ENCODE measurements at regions not wholly inside any gene's neighbourhood (a gene's known extent, or its start where the extent isn't known, plus 50 kb on each side); places are given as distances from the start of the nearest gene placed in this dataset.

DNA sequence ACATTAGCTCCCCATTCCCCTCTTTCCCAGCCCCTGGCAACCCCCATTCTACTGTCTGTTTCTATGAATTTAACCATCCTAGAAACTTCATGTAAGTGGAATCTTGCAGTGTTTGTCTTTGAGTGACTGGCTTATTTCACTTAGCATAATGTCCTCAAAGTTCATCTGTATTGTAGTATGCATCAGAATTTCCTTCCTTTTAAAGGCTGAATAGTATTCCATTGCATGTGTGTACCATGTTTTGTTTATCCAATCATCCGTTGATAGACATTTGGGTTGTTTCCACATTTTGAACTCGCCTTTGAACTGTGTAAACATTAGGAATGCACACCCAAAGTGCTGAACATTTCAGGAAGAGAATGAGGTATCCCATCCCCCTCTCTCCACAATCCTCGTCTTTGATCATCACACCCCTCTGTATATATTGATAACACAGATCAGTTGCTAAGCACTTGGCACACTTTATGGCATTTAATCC is 56.4 kb upstream of the PLAC1 start:
- no peaks in the 10 kb centered on the region for H3K27me3 ChIP-seq (ENCODE audit: low read length)

DNA sequence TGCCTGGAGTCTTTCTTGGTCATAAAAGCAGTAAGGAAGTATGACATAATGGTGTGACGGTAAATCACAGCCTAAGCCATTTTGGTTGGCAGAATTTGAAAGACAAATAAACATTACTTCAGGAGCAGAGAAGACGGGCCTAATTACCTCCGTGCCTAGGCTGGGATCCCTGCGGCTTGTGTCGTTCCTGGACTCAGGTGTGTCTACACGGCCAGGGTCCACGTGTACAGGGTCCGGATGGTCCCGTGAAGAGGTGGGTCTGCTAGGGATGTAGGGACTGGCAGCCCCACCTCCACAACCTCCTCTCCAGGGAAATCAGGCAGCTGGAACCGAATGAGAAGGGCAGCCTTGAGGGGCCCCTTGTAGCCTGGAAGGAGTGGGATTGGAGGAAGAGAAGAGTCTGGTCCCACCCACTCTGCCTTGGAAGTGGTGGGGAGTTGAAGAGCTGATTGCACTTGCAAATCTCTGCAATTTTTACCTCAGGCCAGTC is 55.4 kb upstream of the PLAC1 start:
- Histone ChIP-seq H3K4me1 (ENCODE audit: low read length) (peaks cover 3% of the 10 kb centered on the region), H3K9ac (ENCODE audit: low read length) (no peak overlapping the region), H3K4me2 (ENCODE audit: low read depth, low read length, poor library complexity, severe bottlenecking) (no peak overlapping the region), H2AFZ (ENCODE audit: low read length) (no peak overlapping the region), H3K36me3 (ENCODE audit: insufficient read depth, low read length) (no peaks in the 10 kb centered on the region), H3K27ac (ENCODE audit: low read length) (no peak overlapping the region), H3K9me3 (ENCODE audit: low read length) (no peaks in the 10 kb centered on the region), H3K4me3 (ENCODE audit: low read length) (no peak overlapping the region), H3K9me2 (replicated peaks; ENCODE audit: insufficient read depth, low read length) (no peaks in the 10 kb centered on the region), H3K79me2 (ENCODE audit: low read length) (no peaks in the 10 kb centered on the region), H3K27me3 (ENCODE audit: low read length) (no peaks in the 10 kb centered on the region), H4K20me1 (ENCODE audit: insufficient read depth, low read depth, low read length) (no peaks in the 10 kb centered on the region)
- DNase-seq, result no peak

More for the DNA sequence above, 56.4 kb upstream of the PLAC1 start:
- Histone ChIP-seq H2AFZ (ENCODE audit: low read length) (no peak overlapping the region), H3K79me2 (ENCODE audit: low read length) (no peaks in the 10 kb centered on the region), H3K9ac (ENCODE audit: low read length) (no peak overlapping the region), H3K9me3 (ENCODE audit: low read length) (no peaks in the 10 kb centered on the region), H3K27ac (ENCODE audit: low read length) (no peak overlapping the region), H3K4me1 (ENCODE audit: low read length) (peaks cover 8% of the 10 kb centered on the region), H4K20me1 (ENCODE audit: insufficient read depth, low read depth, low read length) (no peaks in the 10 kb centered on the region), H3K4me3 (ENCODE audit: low read length) (no peak overlapping the region), H3K9me2 (replicated peaks; ENCODE audit: insufficient read depth, low read length) (no peaks in the 10 kb centered on the region), H3K36me3 (ENCODE audit: insufficient read depth, low read length) (no peaks in the 10 kb centered on the region), H3K4me2 (ENCODE audit: low read depth, low read length, poor library complexity, severe bottlenecking) (no peak overlapping the region)
- no peak for DNase-seq

DNA sequence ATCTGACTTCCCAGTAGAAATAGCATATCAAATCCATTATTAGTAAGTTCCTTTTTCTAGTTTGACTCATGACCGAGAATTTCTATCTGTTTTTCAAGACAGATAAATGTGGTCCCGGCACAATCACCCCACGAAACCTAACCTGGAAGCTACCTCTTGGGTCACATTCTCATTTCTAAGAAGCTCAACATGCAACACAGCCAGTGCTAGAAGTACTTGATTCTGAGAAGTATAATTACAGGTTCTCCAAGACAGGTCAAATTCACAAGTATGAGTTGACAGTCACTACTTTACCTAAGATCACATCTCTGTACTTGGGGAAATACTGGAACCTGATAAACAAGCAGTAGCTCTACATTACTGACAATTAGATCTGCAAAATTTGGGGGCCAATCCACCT is 54.0 kb upstream of the PLAC1 start:
- DNase-seq, result no peak
- no peak overlapping the region for H2AFZ ChIP-seq (ENCODE audit: low read length)
- H3K4me2 ChIP-seq (ENCODE audit: low read depth, low read length, poor library complexity, severe bottlenecking), result no peak overlapping the region
- no peaks in the 10 kb centered on the region for H4K20me1 ChIP-seq (ENCODE audit: insufficient read depth, low read depth, low read length)
- H3K9ac ChIP-seq (ENCODE audit: low read length), result no peak overlapping the region
- H3K79me2 ChIP-seq (ENCODE audit: low read length), result no peaks in the 10 kb centered on the region
- no peak overlapping the region for H3K27ac ChIP-seq (ENCODE audit: low read length)
- H3K9me2 ChIP-seq (replicated peaks; ENCODE audit: insufficient read depth, low read length), result no peaks in the 10 kb centered on the region
- H3K4me3 ChIP-seq (ENCODE audit: low read length), result no peak overlapping the region
- H3K36me3 ChIP-seq (ENCODE audit: insufficient read depth, low read length), result no peaks in the 10 kb centered on the region
- no peaks in the 10 kb centered on the region for H3K4me1 ChIP-seq (ENCODE audit: low read length)
- no peaks in the 10 kb centered on the region for H3K9me3 ChIP-seq (ENCODE audit: low read length)
- no peaks in the 10 kb centered on the region for H3K27me3 ChIP-seq (ENCODE audit: low read length)

DNA sequence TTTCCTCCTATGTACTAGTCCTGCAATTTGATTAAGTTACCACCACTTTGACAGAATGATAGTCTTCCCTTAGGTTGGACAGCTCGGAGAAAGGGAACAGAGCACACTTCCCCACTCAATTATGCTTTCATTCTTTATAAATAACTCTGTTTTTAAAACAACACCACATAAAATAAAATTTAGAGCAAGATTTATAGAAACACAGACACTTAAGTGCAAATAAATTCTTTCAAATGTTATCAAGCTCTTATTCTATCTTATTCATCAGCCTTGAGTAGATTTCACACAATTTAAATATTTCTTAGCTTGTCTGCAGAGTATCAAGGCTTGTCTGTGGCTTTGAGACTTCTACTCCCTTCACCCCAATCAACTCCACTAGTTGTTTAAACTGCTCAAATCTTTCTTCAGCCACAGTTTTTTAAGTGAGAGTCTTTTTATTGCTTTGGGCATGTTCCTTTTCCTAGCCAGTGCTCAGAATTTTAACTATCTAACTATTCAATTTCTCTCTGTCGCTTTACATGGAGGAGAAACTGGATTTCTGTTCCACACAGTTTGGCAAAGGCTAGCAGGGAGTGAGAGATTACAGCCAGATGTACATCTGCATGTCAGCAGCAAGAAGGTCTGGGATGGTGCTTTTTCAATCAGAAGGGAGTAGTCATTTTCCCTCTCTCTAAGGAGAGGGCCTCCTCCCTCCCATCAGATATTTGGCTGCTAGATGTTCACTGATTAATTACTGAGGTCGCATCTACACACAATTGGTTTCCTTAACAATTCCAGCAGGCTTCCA is 53.1 kb upstream of the PLAC1 start:
- no peak overlapping the region for H3K4me3 ChIP-seq (ENCODE audit: low read length)
- no peaks in the 10 kb centered on the region for H3K36me3 ChIP-seq (ENCODE audit: insufficient read depth, low read length)
- no peak overlapping the region for H3K9ac ChIP-seq (ENCODE audit: low read length)
- no peaks in the 10 kb centered on the region for H4K20me1 ChIP-seq (ENCODE audit: insufficient read depth, low read depth, low read length)
- H2AFZ ChIP-seq (ENCODE audit: low read length), result no peak overlapping the region
- H3K79me2 ChIP-seq (ENCODE audit: low read length), result no peaks in the 10 kb centered on the region
- H3K27me3 ChIP-seq (ENCODE audit: low read length), result no peaks in the 10 kb centered on the region
- no peaks in the 10 kb centered on the region for H3K4me1 ChIP-seq (ENCODE audit: low read length)
- no peak overlapping the region for H3K27ac ChIP-seq (ENCODE audit: low read length)
- no peaks in the 10 kb centered on the region for H3K9me2 ChIP-seq (replicated peaks; ENCODE audit: insufficient read depth, low read length)
- no peaks in the 10 kb centered on the region for H3K9me3 ChIP-seq (ENCODE audit: low read length)
- no peak overlapping the region for H3K4me2 ChIP-seq (ENCODE audit: low read depth, low read length, poor library complexity, severe bottlenecking)
- DNase-seq, result no peak
